Natural killer cell (primary cell): ENCODE measurements at regions not wholly inside any gene's neighbourhood (a gene's known extent, or its start where the extent isn't known, plus 50 kb on each side); places are given as distances from the start of the nearest gene placed in this dataset.

ENCODE experiments used
- ATAC-seq, 3 donors: fragments of 150-1000 bp in 2 of 3; fragments of 200-7000 bp in 1 of 3; cut with Tn5 transposase; 1 replicate in 1 of 3; 2 replicates in 2 of 3; pipeline ENCODE4 v1.10.0; 2021; ENCODE audit warnings: mild to moderate bottlenecking in 2 of 3, moderate library complexity in 2 of 3
- DNase-seq, 2 donors: peaks; one replicate each; pipeline versions ENCODE4 v3.0.0 to v3.0.0-alpha.2; 2013 to 2021; ENCODE audit warnings: mixed read lengths in 1 of 2
- H3K27ac ChIP-seq: one replicate; pipeline ENCODE4 v1.5.1; 2013; ENCODE audit warnings: mild to moderate bottlenecking, low read length
- H3K27me3 ChIP-seq: one replicate; pipeline ENCODE4 v1.6.1; 2013; ENCODE audit warnings: low read length; ENCODE audit not compliant: control insufficient read depth, insufficient read depth
- H3K36me3 ChIP-seq: one replicate; pipeline ENCODE4 v1.6.1; 2013; ENCODE audit warnings: low read length; ENCODE audit not compliant: control insufficient read depth, insufficient read depth
- H3K4me1 ChIP-seq: one replicate; pipeline ENCODE4 v1.6.1; 2013; ENCODE audit warnings: low read length; ENCODE audit not compliant: control insufficient read depth, insufficient read depth
- H3K4me3 ChIP-seq: one replicate; pipeline ENCODE4 v1.5.1; 2013; ENCODE audit warnings: low read length
- H3K9me3 ChIP-seq: one replicate; pipeline ENCODE4 v1.6.1; 2013; ENCODE audit warnings: low read length; ENCODE audit not compliant: control insufficient read depth, insufficient read depth
- H3K27ac Mint-ChIP-seq, 2 donors: one replicate each; pipeline ENCODE4 v1.8.0; 2022; ENCODE audit warnings: mild to moderate bottlenecking in 2 of 2, mixed read lengths in 2 of 2, moderate library complexity in 1 of 2
- H3K27me3 Mint-ChIP-seq, 2 donors: one replicate each; pipeline ENCODE4 v1.8.0; 2022; ENCODE audit warnings: low read depth in 2 of 2, mixed read lengths in 2 of 2
- H3K36me3 Mint-ChIP-seq: one replicate; pipeline ENCODE4 v1.8.0; 2022; ENCODE audit warnings: mixed read lengths
- H3K4me1 Mint-ChIP-seq, 2 donors: one replicate each; pipeline ENCODE4 v1.8.0; 2022; ENCODE audit warnings: mixed read lengths in 2 of 2
- H3K4me3 Mint-ChIP-seq: one replicate; pipeline ENCODE4 v1.8.0; 2022; ENCODE audit warnings: mild to moderate bottlenecking, moderate library complexity, mixed read lengths
- H3K9me3 Mint-ChIP-seq, 2 donors: one replicate each; pipeline ENCODE4 v1.8.0; 2022; ENCODE audit warnings: mixed read lengths in 2 of 2
- WGBS: methylation state at CpG from one replicate; pipeline ENCODE4 v1.1.7; 2013; ENCODE audit warnings: missing lambda C conversion rate; ENCODE audit not compliant: insufficient coverage; 5-methylcytosine and 5-hydroxymethylcytosine counted together
- intact Hi-C: fragments of 100-400 bp; cut with micrococcal nuclease; formaldehyde crosslinking; loops from one replicate; pipeline ENCODE4 v1.14.2; 2022
- TF ChIP-seq, protein P1 (sequence below): fragments of 200-600 bp; IDR thresholded peaks from one replicate; pipeline ENCODE4 v1.8.0; 2022; ENCODE audit warnings: antibody characterized with exemption

- DNase-seq (no peak), ATAC-seq (no peak)
- H3K9me3 ChIP-seq = no peaks in the 10 kb centered on the region
- intact Hi-C loops = no loop called here
- H3K36me3 ChIP-seq = no peaks in the 10 kb centered on the region
- H3K4me1 ChIP-seq = no peaks in the 10 kb centered on the region
- no peak overlapping the region for H3K27ac ChIP-seq
- H3K27me3 Mint-ChIP-seq = no peaks in the 10 kb centered on the region
- no peaks in the 10 kb centered on the region for H3K36me3 Mint-ChIP-seq
- H3K4me3 Mint-ChIP-seq = no peak overlapping the region
- H3K27me3 ChIP-seq = no peaks in the 10 kb centered on the region
- H3K4me1 Mint-ChIP-seq = no peaks in the 10 kb centered on the region
- no peak overlapping the region for H3K4me3 ChIP-seq
- H3K27ac Mint-ChIP-seq = no peak overlapping the region
- WGBS = 46% methylated on average over 1 of the region's 1 CpG
- peaks cover 16 to 18% of the 10 kb centered on the region in 2 donors for H3K9me3 Mint-ChIP-seq
- TF ChIP-seq, protein P1, sequence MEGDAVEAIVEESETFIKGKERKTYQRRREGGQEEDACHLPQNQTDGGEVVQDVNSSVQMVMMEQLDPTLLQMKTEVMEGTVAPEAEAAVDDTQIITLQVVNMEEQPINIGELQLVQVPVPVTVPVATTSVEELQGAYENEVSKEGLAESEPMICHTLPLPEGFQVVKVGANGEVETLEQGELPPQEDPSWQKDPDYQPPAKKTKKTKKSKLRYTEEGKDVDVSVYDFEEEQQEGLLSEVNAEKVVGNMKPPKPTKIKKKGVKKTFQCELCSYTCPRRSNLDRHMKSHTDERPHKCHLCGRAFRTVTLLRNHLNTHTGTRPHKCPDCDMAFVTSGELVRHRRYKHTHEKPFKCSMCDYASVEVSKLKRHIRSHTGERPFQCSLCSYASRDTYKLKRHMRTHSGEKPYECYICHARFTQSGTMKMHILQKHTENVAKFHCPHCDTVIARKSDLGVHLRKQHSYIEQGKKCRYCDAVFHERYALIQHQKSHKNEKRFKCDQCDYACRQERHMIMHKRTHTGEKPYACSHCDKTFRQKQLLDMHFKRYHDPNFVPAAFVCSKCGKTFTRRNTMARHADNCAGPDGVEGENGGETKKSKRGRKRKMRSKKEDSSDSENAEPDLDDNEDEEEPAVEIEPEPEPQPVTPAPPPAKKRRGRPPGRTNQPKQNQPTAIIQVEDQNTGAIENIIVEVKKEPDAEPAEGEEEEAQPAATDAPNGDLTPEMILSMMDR = no peak
Observed at GRCh38 chr3:147640781-147641180, 231.6 kb downstream of the ZIC1 start.

GRCh38 chr3:147645761-147646160 is 236.6 kb downstream of the ZIC1 start:
- no peak overlapping the region for H3K27ac ChIP-seq

GRCh38 chr3:147649475-147649874 is 240.3 kb downstream of the ZIC1 start:
- ATAC-seq = no peak
- TF ChIP-seq, protein P1 = no peak
- H3K27ac Mint-ChIP-seq = no peak overlapping the region
- Histone ChIP-seq H3K27me3 (no peaks in the 10 kb centered on the region), H3K4me3 (no peak overlapping the region), H3K4me1 (no peaks in the 10 kb centered on the region), H3K9me3 (peaks cover 2% of the 10 kb centered on the region), H3K36me3 (no peaks in the 10 kb centered on the region), H3K27ac (no peak overlapping the region)
- intact Hi-C loops = no loop called here
- 90% methylated on average over 3 of the region's 3 CpGs for WGBS
- no peak for DNase-seq
- no peak overlapping the region for H3K4me3 Mint-ChIP-seq
- no peaks in the 10 kb centered on the region for H3K4me1 Mint-ChIP-seq
- H3K27me3 Mint-ChIP-seq = no peaks in the 10 kb centered on the region
- H3K9me3 Mint-ChIP-seq = peaks cover 6 to 7% of the 10 kb centered on the region in 2 donors
- no peaks in the 10 kb centered on the region for H3K36me3 Mint-ChIP-seq

More at GRCh38 chr3:147645761-147646160, 236.6 kb downstream of the ZIC1 start:
- intact Hi-C loops = no loop called here
- no peaks in the 10 kb centered on the region for H3K27me3 ChIP-seq
- DNase-seq (no peak), ATAC-seq (no peak)
- no peaks in the 10 kb centered on the region for H3K4me1 Mint-ChIP-seq
- peaks cover 2% of the 10 kb centered on the region for H3K9me3 ChIP-seq
- H3K4me3 ChIP-seq = no peak overlapping the region
- TF ChIP-seq, protein P1 = no peak
- H3K27ac Mint-ChIP-seq = no peak overlapping the region
- no peaks in the 10 kb centered on the region for H3K36me3 ChIP-seq
- no peaks in the 10 kb centered on the region for H3K36me3 Mint-ChIP-seq
- H3K4me1 ChIP-seq = no peaks in the 10 kb centered on the region
- no peaks in the 10 kb centered on the region for H3K27me3 Mint-ChIP-seq
- peaks cover 4 to 8% of the 10 kb centered on the region in 2 donors for H3K9me3 Mint-ChIP-seq
- WGBS = 76% methylated on average over 1 of the region's 1 CpG
- no peak overlapping the region for H3K4me3 Mint-ChIP-seq

GRCh38 chr3:147651107-147651778 is 242.1 kb downstream of the ZIC1 start:
- Mint-ChIP-seq H3K27me3 (no peaks in the 10 kb centered on the region), H3K27ac (no peak overlapping the region), H3K4me3 (no peak overlapping the region), H3K9me3 (peaks cover 3 to 5% of the 10 kb centered on the region in 2 donors), H3K4me1 (no peaks in the 10 kb centered on the region), H3K36me3 (no peaks in the 10 kb centered on the region)
- WGBS = 64% methylated on average over 2 of the region's 3 CpGs
- Histone ChIP-seq H3K36me3 (no peaks in the 10 kb centered on the region), H3K4me1 (no peaks in the 10 kb centered on the region), H3K9me3 (peaks cover 4% of the 10 kb centered on the region), H3K27ac (no peak overlapping the region), H3K27me3 (no peaks in the 10 kb centered on the region), H3K4me3 (no peak overlapping the region)
- no peak for ATAC-seq
- TF ChIP-seq, protein P1 = no peak
- DNase-seq = no peak
- intact Hi-C loops = no loop called here
